Stimulated activated CD4-positive, alpha-beta T cell treated with anti-CD3 and anti-CD28 coated beads, Interleukin-15, amount 100 ng/mL, for 24 hours (primary cell): ENCODE measurements at regions not wholly inside any gene's neighbourhood (a gene's known extent, or its start where the extent isn't known, plus 50 kb on each side); places are given as distances from the start of the nearest gene placed in this dataset.
"Not testable (repeated sequence)": the region's sequence is repeated elsewhere in the genome, so short reads cannot be mapped to it uniquely, and the experiment has no call there.

Experiments
- DNase-seq: peaks from one replicate; pipeline ENCODE4 v3.0.0-alpha.2; 2020

GRCh38 chr6:48713612-48714011, 602.6 kb upstream of the PTCHD4 start:
- no peak for DNase-seq

GRCh38 chr6:48706310-48706709, 595.3 kb upstream of the PTCHD4 start:
- DNase-seq = no peak

DNA sequence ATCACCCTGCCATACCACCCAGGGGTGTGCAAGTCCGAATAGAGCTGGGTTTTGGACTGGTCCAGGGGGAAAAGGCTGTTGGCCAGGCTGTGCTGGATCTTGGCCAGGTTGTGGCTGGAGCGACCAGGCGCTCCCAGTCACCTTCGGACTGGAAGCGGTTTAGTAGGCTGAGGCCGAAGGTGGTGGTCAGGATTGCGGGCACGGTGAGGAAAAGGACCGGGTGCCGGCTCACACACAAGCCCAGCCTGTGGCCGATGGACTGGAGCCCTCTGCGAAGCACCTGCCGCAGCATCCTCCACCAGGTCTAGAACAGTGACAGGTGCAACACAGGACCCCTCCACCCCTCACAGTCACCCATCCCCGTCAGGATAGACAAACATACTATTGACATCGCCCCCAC, 590.6 kb upstream of the PTCHD4 start:
- DNase-seq = no peak

DNA sequence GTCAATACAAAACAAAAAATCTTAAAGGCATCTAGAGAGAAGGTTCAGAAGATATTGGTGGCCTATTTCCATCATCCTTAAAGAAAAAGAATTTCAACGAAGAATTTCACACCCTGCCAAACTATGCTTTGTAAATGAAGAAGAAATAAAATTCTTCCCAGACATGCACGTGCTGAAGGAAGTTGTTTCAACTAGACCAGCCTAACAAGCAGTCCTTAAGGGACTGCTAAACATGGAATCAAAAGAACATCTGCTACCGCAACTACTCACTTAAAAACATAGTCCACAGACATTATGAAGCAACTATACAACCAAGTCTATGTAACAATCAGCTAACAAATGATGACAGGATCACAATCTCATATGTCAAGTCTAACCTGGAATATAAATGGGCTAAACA, 584.9 kb upstream of the PTCHD4 start:
- no peak for DNase-seq

GRCh38 chr6:48691420-48691819, 580.4 kb upstream of the PTCHD4 start:
- DNase-seq = no peak

GRCh38 chr6:48689498-48689897, 578.5 kb upstream of the PTCHD4 start:
- no peak for DNase-seq

- no peak for DNase-seq
Observed at GRCh38 chr6:48678390-48678789, 567.4 kb upstream of the PTCHD4 start.

DNA sequence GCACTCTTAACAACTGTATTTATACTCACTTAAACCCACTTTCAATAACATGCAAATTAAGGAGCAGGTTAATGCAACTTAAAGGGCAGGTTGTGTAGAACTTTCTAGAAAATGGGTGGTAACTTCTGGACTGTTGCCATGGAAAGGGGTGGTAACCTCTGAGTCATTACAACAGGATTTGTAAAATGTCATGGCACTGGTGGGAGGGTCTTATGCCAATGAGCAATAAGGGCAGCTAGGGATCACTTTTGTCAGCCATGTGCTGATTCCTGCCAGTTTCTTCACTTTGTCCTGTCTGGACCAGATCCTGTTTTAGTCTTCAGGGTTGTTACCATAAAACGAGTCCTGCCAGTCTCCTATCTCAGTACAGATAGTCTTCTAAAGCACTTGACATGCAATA, 560.5 kb upstream of the PTCHD4 start:
- DNase-seq = no peak

- no peak for DNase-seq
Observed at GRCh38 chr6:48670546-48670945, 559.5 kb upstream of the PTCHD4 start.

GRCh38 chr6:48667797-48668196, 556.8 kb upstream of the PTCHD4 start:
- DNase-seq = no peak

DNA sequence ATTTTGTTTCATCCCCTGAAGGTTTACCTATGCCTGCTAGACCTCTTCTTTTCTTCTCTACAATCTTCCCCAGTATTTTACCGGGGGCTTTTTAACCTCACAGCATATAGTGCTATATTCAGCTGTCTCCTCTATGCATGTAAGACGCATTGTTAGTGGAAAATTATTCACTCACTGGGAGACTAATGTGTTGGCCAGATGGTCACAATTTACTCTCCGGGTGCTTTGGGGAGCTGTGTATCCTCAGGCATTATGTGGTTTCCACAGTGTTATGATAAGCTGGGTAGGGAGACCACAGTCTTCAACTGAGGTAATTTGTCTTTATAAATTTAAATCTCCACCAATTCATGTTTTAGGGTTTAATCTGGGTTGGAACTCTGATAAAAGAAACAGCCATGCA, 553.8 kb upstream of the PTCHD4 start:
- no peak for DNase-seq

- DNase-seq = no peak
Observed at GRCh38 chr6:48658915-48659314, 547.9 kb upstream of the PTCHD4 start.

- DNase-seq = no peak
Observed at GRCh38 chr6:48641544-48641943, 530.5 kb upstream of the PTCHD4 start.

DNA sequence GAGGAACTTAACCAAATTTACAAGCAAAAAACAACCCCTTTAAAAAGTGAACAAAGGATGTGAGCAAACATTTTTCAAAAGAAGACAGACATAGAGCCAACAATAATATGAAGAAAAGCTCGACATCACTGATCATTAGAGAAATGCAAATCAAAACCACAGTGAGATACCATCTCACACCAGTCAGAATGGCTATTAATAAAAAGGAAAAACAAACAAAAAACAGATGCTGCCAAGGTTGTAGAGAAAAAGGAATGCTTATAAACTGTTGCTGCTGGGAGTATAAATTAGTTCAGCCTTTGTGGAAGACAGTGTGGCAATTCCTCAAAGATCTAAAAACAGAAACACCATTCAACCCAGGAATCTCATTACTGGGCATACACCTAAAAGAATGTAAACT, 527.8 kb upstream of the PTCHD4 start:
- not testable (repeated sequence) for DNase-seq

- DNase-seq = no peak
Observed at GRCh38 chr6:48630511-48630910, 519.5 kb upstream of the PTCHD4 start.

GRCh38 chr6:48628316-48628715, 517.3 kb upstream of the PTCHD4 start:
- no peak for DNase-seq

GRCh38 chr6:48626421-48626820, 515.4 kb upstream of the PTCHD4 start:
- no peak for DNase-seq

GRCh38 chr6:48624631-48625030, 513.6 kb upstream of the PTCHD4 start:
- no peak for DNase-seq

GRCh38 chr6:48619771-48620170, 508.8 kb upstream of the PTCHD4 start:
- no peak for DNase-seq

DNA sequence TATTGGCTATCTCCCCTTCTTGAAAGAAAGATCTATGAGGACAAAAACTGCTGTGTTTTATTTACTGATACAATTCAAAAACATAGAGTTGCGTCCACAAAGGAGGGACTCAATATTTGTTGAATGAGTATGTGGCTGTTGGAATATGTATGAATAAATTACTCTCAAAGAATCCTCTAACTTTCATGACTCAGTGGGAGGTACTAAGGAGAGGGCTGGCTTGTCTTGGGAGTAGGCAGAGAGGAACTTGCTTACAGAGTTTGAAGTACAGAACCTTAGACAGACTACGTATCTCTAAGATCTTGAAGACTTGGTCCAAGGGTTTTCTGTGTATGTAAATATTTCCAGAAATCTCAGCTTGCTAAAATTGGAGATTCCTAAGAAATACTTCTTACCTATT, 504.0 kb upstream of the PTCHD4 start:
- DNase-seq = no peak

DNA sequence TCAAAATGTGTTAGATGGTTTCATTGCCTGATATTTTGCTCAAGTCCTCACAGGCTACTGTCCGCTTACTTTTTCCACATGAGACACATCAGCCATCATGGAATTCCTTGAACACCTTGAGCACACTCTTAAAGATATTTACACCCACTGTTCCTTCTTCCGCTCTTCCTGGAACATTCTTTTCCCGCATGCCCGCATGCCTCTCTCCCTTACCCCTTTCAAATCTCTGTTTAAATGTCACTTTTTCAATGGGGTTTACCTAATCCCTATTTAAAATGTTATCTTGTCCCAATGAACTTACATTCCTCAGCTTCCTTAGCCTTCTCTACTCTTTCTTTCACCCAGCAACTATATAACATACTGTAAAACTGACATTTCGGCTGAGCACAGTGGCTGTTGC, 503.3 kb upstream of the PTCHD4 start:
- DNase-seq = no peak

DNA sequence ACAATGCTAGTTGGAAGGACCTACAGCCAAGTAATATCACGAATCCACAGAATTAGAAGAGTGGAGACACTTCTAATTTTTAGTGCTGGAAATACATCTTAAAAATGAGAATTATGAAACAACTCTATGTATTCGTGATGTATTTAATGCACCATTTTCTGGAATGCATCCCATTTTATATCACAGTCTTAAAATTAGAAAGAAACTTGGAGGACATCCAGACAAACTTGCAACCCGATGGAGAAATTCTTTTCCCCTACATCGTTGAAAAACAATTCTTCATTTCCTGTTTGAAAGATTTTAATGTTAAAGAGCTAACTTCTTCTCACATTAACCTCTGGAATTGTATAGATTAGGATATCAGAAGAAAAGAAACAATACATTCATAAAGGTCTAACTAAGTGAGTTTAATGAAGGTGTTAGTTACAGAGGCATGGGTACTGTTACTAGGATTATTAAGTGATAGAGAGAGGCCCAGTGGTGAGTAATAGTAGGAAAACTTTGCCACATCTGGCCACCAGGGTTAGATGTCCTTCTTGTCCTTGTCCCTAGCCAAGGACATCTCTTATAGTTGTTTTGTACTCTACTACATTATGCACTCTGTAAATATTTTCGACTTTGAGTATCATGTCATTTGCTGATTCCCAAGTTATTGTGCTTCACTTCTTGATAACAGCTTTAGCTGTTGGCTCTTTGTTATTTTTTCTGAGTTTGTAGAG, 502.4 kb upstream of the PTCHD4 start:
- no peak for DNase-seq

- DNase-seq = no peak
Observed at GRCh38 chr6:48611332-48611731, 500.3 kb upstream of the PTCHD4 start.

DNA sequence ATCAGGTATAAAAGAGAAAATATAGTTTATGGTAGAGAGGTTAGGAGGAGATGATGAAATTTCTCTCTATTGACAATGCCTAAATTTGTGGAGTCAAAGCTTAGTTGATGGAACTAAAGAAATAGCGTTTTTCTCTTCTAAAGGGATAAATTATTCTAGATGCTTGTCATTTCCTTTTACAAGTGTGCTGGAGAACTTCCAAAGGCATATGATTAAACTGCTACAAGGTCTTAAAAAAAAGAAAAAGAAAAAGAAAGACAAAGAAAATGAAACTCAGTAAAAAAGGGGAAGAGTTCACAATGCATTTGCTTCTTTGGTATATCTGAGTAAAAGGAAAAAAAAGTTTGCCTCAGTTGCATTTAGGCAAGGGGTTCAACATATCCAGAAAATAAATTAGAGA, 499.8 kb upstream of the PTCHD4 start:
- no peak for DNase-seq

GRCh38 chr6:48606618-48607017, 495.6 kb upstream of the PTCHD4 start:
- DNase-seq = no peak

DNA sequence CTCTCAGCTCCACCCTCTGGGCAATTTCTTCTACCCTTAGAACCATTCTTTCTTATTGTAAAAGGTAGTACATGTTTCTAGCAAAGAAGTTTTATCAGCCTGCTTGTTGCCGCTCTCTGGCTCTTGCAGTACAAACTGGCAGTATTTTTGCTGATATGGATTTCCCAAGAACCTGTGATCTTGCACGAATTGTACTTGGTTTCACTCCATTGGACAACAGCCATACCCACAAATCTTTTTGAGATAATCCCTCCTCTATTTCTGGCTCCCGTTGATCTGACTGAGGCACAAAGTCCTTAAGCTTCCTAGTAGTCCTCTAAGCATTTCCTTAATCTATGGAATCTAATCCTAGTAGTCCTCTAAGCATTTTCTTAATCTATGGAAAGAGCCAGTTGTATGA, 487.0 kb upstream of the PTCHD4 start:
- DNase-seq = no peak
